Transverse colon (tissue), 4 donors: ENCODE measurements at regions not wholly inside any gene's neighbourhood (a gene's known extent, or its start where the extent isn't known, plus 50 kb on each side); places are given as distances from the start of the nearest gene placed in this dataset.

Experiments used
- CTCF ChIP-seq, 5 experiments: fragments of 200-600 bp in 3 of 5; fragments of 450-650 bp in 2 of 5; sonication (generic) in 3 of 5; IDR thresholded peaks; 1 replicate in 2 of 5; 2 replicates in 3 of 5; pipeline ENCODE4 v1.5.1; 2016 to 2017; ENCODE audit warnings: antibody characterized with exemption in 5 of 5, inconsistent platforms in 3 of 5, mild to moderate bottlenecking in 2 of 5, moderate library complexity in 1 of 5
- EP300 ChIP-seq: sonication (generic); formaldehyde crosslinking; IDR thresholded peaks from one replicate; pipeline ENCODE4 v1.6.1; 2017; ENCODE audit warnings: antibody characterized with exemption, low read depth
- POLR2A ChIP-seq: fragments of 450-650 bp; IDR thresholded peaks from one replicate; pipeline ENCODE4 v1.6.1; 2016; ENCODE audit warnings: antibody characterized with exemption, mild to moderate bottlenecking, moderate library complexity
- POLR2AphosphoS5 ChIP-seq, 3 donors: sonication (generic); formaldehyde crosslinking; IDR thresholded peaks; one replicate each; pipeline ENCODE4 v1.6.1; 2016; ENCODE audit warnings: antibody characterized with exemption in 3 of 3

- TF ChIP-seq CTCF (IDR thresholded peaks at IDR 0.05), result no peak
- TF ChIP-seq POLR2AphosphoS5 (IDR thresholded peaks at IDR 0.05), result no peak
- no peak for TF ChIP-seq POLR2A
- TF ChIP-seq EP300, result no peak
These were observed 256.1 kb upstream of the SIX2 start for GRCh38 chr2:45265336-45265735.
